Transverse colon (tissue), 4 donors: ENCODE measurements at regions not wholly inside any gene's neighbourhood (a gene's known extent, or its start where the extent isn't known, plus 50 kb on each side); places are given as distances from the start of the nearest gene placed in this dataset.

Experiments used
- DNase-seq: peaks from one replicate; pipeline ENCODE4 v3.0.0-alpha.2; 2019
- H3K27ac ChIP-seq, 4 donors: fragments of 200-600 bp; sonication (generic); 2 replicates each; pipeline ENCODE4 v1.5.1; 2016 to 2018; ENCODE audit warnings: inconsistent platforms in 4 of 4
- H3K27me3 ChIP-seq: fragments of 200-600 bp; sonication (generic); 2 replicates; pipeline ENCODE4 v1.5.1; 2017; ENCODE audit warnings: inconsistent platforms
- H3K36me3 ChIP-seq, 4 donors: fragments of 200-600 bp; sonication (generic); 2 replicates each; pipeline ENCODE4 v1.5.1; 2017 to 2019; ENCODE audit warnings: inconsistent platforms in 4 of 4
- H3K4me1 ChIP-seq, 4 donors: fragments of 200-600 bp; sonication (generic); 2 replicates each; pipeline ENCODE4 v1.5.1; 2017 to 2020; ENCODE audit warnings: inconsistent platforms in 4 of 4
- H3K4me3 ChIP-seq, 4 donors: fragments of 200-600 bp; sonication (generic); 1 replicate in 1 of 4; 2 replicates in 3 of 4; pipeline versions ENCODE4 v1.5.1 to v1.6.1; 2017 to 2019; ENCODE audit warnings: inconsistent platforms in 4 of 4
- H3K9me3 ChIP-seq, 2 donors: fragments of 200-600 bp; sonication (generic); 2 replicates each; pipeline ENCODE4 v1.5.1; 2017 to 2019; ENCODE audit warnings: inconsistent platforms in 2 of 2
- EP300 ChIP-seq: sonication (generic); formaldehyde crosslinking; IDR thresholded peaks from one replicate; pipeline ENCODE4 v1.6.1; 2017; ENCODE audit warnings: antibody characterized with exemption, low read depth
- POLR2A ChIP-seq: fragments of 450-650 bp; IDR thresholded peaks from one replicate; pipeline ENCODE4 v1.6.1; 2016; ENCODE audit warnings: antibody characterized with exemption, mild to moderate bottlenecking, moderate library complexity
- POLR2AphosphoS5 ChIP-seq, 3 donors: sonication (generic); formaldehyde crosslinking; IDR thresholded peaks; one replicate each; pipeline ENCODE4 v1.6.1; 2016; ENCODE audit warnings: antibody characterized with exemption in 3 of 3
- whole genome bisulfite sequencing, 2 donors: methylation state at CpG; one replicate each; pipeline ENCODE4 v1.1.5; 2018; ENCODE audit warnings: low coverage in 1 of 2; 5-methylcytosine and 5-hydroxymethylcytosine counted together
- in situ Hi-C, 4 donors: fragments of 200-750 bp; cut with MboI; loops; one replicate each; pipeline versions ENCODE4 v1.15.0 to v1.15.1; 2017; ENCODE audit warnings: low sequenced_read_pairs in 3 of 4, low pct_ligation_motif_present in 1 of 4, low pct_unique_long_range_greater_than_20kb in 1 of 4
- intact Hi-C: fragments of 100-400 bp; cut with DNase I; formaldehyde crosslinking; loops from one replicate; pipeline ENCODE4 v1.15.1; 2023; ENCODE audit warnings: low total_unique reads
- TF ChIP-seq, protein P1 (sequence below), 5 experiments: fragments of 200-600 bp in 3 of 5; fragments of 450-650 bp in 2 of 5; sonication (generic) in 3 of 5; IDR thresholded peaks; 1 replicate in 2 of 5; 2 replicates in 3 of 5; pipeline ENCODE4 v1.5.1; 2016 to 2017; ENCODE audit warnings: antibody characterized with exemption in 5 of 5, inconsistent platforms in 3 of 5, mild to moderate bottlenecking in 2 of 5, moderate library complexity in 1 of 5

DNA sequence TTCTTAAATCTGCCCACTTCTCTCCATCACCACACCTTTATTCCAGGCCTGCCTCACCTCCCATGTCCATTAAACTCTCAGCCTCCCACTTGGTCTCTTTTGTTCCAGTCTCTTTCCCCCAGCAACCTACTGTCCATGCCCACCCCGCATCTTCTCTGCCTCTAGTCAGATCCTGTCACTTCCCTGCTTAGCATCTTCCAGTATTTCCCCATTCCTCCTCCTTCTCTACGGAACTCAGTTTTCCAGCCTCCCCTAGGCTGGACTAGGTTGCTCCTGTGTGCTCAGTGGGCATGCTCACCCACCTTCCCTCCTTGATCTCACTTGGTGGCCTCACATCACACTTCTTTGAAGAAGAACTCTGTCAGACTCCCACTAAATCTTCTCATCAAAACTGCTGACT is 179.8 kb downstream of the BAMBI start:
- Histone ChIP-seq H3K4me1 (no peaks in the 10 kb centered on the region), H3K27me3 (peaks cover 9% of the 10 kb centered on the region), H3K36me3 (no peaks in the 10 kb centered on the region), H3K9me3 (no peaks in the 10 kb centered on the region), H3K4me3 (no peak overlapping the region), H3K27ac (no peak overlapping the region)
- 93 to 100% methylated on average over 2 of the region's 2 CpGs for WGBS, 2 donors
- in situ Hi-C loops, result no loop called here
- DNase-seq, result no peak
- intact Hi-C loops, result no loop called here
- TF ChIP-seq POLR2AphosphoS5 (IDR thresholded peaks at IDR 0.05), result no peak
- no peak for TF ChIP-seq EP300
- TF ChIP-seq, protein P1, sequence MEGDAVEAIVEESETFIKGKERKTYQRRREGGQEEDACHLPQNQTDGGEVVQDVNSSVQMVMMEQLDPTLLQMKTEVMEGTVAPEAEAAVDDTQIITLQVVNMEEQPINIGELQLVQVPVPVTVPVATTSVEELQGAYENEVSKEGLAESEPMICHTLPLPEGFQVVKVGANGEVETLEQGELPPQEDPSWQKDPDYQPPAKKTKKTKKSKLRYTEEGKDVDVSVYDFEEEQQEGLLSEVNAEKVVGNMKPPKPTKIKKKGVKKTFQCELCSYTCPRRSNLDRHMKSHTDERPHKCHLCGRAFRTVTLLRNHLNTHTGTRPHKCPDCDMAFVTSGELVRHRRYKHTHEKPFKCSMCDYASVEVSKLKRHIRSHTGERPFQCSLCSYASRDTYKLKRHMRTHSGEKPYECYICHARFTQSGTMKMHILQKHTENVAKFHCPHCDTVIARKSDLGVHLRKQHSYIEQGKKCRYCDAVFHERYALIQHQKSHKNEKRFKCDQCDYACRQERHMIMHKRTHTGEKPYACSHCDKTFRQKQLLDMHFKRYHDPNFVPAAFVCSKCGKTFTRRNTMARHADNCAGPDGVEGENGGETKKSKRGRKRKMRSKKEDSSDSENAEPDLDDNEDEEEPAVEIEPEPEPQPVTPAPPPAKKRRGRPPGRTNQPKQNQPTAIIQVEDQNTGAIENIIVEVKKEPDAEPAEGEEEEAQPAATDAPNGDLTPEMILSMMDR (IDR thresholded peaks at IDR 0.05), result no peak
- no peak for TF ChIP-seq POLR2A

DNA sequence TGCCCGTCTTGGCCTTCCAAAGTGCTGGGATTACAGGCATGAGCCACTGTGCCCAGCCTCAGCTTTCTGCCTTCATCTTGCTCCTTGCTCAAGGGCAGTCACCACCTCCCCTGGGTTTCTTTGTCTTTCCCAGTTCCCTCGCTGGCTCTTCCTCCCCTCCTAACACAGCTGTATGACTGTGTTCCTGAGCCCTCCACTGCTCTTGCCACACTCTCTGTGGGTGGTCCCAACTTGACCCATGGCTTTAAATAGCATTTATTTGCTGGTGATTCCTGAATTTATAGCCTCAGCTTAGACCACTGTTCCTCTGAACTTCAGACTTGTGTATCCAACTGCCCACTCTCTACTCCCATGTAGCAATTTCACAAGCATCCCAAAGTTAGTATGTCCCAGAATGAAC is 181.3 kb downstream of the BAMBI start:
- no peak overlapping the region for H3K4me3 ChIP-seq
- peaks cover 4% of the 10 kb centered on the region for H3K27me3 ChIP-seq
- no peaks in the 10 kb centered on the region for H3K4me1 ChIP-seq
- TF ChIP-seq POLR2AphosphoS5 (IDR thresholded peaks at IDR 0.05) (no peak), EP300 (no peak), POLR2A (no peak)
- TF ChIP-seq, protein P1 (IDR thresholded peaks at IDR 0.05), result no peak
- no peaks in the 10 kb centered on the region for H3K36me3 ChIP-seq
- in situ Hi-C loops, result no loop called here
- intact Hi-C loops, result no loop called here
- no peaks in the 10 kb centered on the region for H3K9me3 ChIP-seq
- 63 to 75% methylated on average over 1 to 2 of the region's 2 CpGs for WGBS, 2 donors
- no peak overlapping the region for H3K27ac ChIP-seq
- DNase-seq, result no peak

DNA sequence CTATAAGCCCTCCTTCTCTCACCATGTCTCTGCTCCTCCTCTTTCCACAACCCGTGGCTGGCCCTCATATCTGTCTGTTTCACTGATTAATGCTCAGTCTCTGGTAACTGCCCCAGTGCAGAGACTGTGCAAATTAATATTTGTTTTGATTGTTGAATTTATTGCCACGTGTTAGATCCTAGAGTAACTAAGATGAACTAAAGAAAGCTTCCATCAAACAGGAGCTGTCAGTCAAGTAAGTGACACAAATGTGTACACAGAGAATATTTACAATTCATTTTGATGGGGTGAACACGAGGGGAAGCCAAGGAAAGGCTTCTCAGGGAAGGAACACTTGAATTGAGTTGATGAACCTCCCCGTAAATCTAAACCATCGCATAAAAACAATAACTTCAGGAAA is 182.5 kb downstream of the BAMBI start:
- 57 to 60% methylated on average over 5 of the region's 5 CpGs for WGBS, 2 donors
- Histone ChIP-seq H3K4me3 (no peak overlapping the region), H3K9me3 (no peaks in the 10 kb centered on the region), H3K27me3 (no peaks in the 10 kb centered on the region), H3K36me3 (no peaks in the 10 kb centered on the region), H3K27ac (no peak overlapping the region), H3K4me1 (no peaks in the 10 kb centered on the region)
- in situ Hi-C loops (no loop called here), intact Hi-C loops (no loop called here)
- no peak for DNase-seq
- TF ChIP-seq EP300 (no peak), POLR2A (no peak), POLR2AphosphoS5 (IDR thresholded peaks at IDR 0.05) (no peak)
- TF ChIP-seq, protein P1 (IDR thresholded peaks at IDR 0.05), result no peak

DNA sequence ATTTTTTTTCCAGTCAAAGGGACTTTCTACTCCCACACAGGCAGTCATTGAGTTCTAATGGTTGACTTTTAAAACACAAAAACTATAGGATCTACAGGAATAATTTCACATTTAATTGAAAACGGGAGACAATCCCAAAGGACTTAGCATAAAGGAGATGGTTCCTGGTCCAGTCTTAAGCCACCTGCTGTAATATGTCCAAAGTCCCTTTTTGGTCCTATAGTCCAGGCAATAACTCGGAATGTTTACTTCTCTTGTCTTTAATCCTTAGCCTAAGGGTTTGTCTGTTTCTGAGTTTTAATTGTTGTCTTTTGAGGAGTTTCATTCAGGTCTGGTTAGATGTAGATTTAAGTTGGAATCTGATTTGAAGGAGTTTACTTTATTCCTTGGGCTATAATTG is 184.9 kb downstream of the BAMBI start:
- Histone ChIP-seq H3K4me1 (no peaks in the 10 kb centered on the region), H3K27ac (no peak overlapping the region), H3K36me3 (no peaks in the 10 kb centered on the region), H3K9me3 (no peaks in the 10 kb centered on the region), H3K27me3 (no peaks in the 10 kb centered on the region), H3K4me3 (no peak overlapping the region)
- no peak for TF ChIP-seq EP300
- no peak for TF ChIP-seq POLR2A
- no peak for TF ChIP-seq POLR2AphosphoS5 (IDR thresholded peaks at IDR 0.05)
- TF ChIP-seq, protein P1 (IDR thresholded peaks at IDR 0.05), result no peak
- in situ Hi-C loops (no loop called here), intact Hi-C loops (no loop called here)
- no peak for DNase-seq
- 66% methylated on average over 2 of the region's 2 CpGs; no CpG with 5 or more reads in 1 of the 2 donors for WGBS, 2 donors
